OCI-LY1 (cell line): ENCODE measurements at regions not wholly inside any gene's neighbourhood (a gene's known extent, or its start where the extent isn't known, plus 50 kb on each side); places are given as distances from the start of the nearest gene placed in this dataset.

Source experiments
- EZH2 ChIP-seq: fragments of 200-600 bp; sonication (generic), shearing (Covaris generic); IDR thresholded peaks from 2 replicates; pipeline ENCODE4 v1.8.0; 2017; ENCODE audit warnings: borderline replicate concordance, mixed run types, mild to moderate bottlenecking, antibody characterized with exemption, low read length, moderate library complexity, mixed read lengths
- TF ChIP-seq, protein P1 (sequence below): fragments of 200-600 bp; sonication (generic), shearing (Covaris generic); IDR thresholded peaks from 2 replicates; pipeline ENCODE4 v1.5.1; 2017; ENCODE audit warnings: mild to moderate bottlenecking, antibody characterized with exemption, low read length, moderate library complexity, mixed read lengths

DNA sequence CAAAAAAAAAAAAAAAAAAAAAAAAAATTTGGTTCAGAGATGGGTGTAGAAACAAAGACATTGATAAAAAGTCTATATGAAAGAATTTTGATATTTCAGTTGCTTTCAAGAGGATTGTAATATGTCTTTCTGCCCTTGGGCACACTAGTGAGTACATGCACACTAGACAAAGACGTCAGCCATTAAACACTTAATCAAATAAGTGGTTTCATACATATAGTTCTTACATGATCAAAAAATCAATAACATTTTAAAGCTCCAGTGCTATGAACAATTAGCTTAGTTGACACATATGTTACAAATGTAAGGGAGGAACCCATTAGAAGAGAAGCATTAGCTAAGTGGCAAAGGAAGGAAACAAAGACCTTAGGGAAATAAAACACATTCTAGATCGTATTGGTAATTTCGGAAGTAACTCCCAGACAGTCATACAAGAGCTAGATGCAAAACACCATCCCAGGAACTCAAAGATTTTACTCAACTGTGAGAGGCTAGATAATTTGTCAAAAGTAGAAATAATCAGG is 84.5 kb upstream of the MAN2A1 start:
- no peak for TF ChIP-seq EZH2
- TF ChIP-seq, protein P1, sequence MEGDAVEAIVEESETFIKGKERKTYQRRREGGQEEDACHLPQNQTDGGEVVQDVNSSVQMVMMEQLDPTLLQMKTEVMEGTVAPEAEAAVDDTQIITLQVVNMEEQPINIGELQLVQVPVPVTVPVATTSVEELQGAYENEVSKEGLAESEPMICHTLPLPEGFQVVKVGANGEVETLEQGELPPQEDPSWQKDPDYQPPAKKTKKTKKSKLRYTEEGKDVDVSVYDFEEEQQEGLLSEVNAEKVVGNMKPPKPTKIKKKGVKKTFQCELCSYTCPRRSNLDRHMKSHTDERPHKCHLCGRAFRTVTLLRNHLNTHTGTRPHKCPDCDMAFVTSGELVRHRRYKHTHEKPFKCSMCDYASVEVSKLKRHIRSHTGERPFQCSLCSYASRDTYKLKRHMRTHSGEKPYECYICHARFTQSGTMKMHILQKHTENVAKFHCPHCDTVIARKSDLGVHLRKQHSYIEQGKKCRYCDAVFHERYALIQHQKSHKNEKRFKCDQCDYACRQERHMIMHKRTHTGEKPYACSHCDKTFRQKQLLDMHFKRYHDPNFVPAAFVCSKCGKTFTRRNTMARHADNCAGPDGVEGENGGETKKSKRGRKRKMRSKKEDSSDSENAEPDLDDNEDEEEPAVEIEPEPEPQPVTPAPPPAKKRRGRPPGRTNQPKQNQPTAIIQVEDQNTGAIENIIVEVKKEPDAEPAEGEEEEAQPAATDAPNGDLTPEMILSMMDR: no peak
